Ovary (tissue), 3 donors: ENCODE measurements at regions not wholly inside any gene's neighbourhood (a gene's known extent, or its start where the extent isn't known, plus 50 kb on each side); places are given as distances from the start of the nearest gene placed in this dataset.

ENCODE experiments used
- EP300 ChIP-seq: sonication (generic); formaldehyde crosslinking; IDR thresholded peaks from one replicate; pipeline ENCODE4 v1.6.1; 2017; ENCODE audit warnings: antibody characterized with exemption
- POLR2A ChIP-seq: fragments of 450-650 bp; IDR thresholded peaks from one replicate; pipeline ENCODE4 v1.6.1; 2017; ENCODE audit warnings: antibody characterized with exemption, mild to moderate bottlenecking, moderate library complexity
- TF ChIP-seq, protein P1 (sequence below), 3 donors: fragments of 450-650 bp in 2 of 3; fragments of 200-600 bp in 1 of 3; IDR thresholded peaks; one replicate each; pipeline versions ENCODE4 v1.5.1 to v1.8.0; 2016 to 2022; ENCODE audit warnings: antibody characterized with exemption in 3 of 3, mild to moderate bottlenecking in 1 of 3
- donor health status: DM: no; HTN: no; CAD: no.

DNA sequence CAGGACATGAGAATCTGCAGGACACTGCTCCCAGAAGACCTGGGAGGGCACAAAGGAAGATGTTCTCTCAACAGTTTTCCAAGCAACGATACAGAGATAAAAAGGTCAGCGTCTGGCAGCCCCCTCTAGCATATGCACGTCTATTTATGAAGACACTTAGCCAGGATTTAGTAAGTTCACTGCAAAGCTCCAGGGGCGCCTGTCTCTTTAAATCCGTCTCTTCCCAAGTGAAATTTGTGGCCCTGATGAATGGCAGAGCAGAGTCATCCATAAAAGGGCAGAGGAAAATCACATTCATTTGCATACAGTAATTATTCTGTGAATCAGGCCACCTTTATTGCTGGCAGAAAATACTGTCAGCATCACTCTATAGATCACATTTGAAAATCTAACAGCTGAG is 390.9 kb upstream of the SMIM21 start:
- TF ChIP-seq POLR2A (no peak), EP300 (no peak)
- TF ChIP-seq, protein P1, sequence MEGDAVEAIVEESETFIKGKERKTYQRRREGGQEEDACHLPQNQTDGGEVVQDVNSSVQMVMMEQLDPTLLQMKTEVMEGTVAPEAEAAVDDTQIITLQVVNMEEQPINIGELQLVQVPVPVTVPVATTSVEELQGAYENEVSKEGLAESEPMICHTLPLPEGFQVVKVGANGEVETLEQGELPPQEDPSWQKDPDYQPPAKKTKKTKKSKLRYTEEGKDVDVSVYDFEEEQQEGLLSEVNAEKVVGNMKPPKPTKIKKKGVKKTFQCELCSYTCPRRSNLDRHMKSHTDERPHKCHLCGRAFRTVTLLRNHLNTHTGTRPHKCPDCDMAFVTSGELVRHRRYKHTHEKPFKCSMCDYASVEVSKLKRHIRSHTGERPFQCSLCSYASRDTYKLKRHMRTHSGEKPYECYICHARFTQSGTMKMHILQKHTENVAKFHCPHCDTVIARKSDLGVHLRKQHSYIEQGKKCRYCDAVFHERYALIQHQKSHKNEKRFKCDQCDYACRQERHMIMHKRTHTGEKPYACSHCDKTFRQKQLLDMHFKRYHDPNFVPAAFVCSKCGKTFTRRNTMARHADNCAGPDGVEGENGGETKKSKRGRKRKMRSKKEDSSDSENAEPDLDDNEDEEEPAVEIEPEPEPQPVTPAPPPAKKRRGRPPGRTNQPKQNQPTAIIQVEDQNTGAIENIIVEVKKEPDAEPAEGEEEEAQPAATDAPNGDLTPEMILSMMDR (IDR thresholded peaks at IDR 0.05): no peak
